Breast epithelium (tissue), 3 donors: ENCODE measurements at regions not wholly inside any gene's neighbourhood (a gene's known extent, or its start where the extent isn't known, plus 50 kb on each side); places are given as distances from the start of the nearest gene placed in this dataset.

ENCODE experiments used
- CTCF ChIP-seq, 3 donors: fragments of 450-650 bp; IDR thresholded peaks; one replicate each; pipeline ENCODE4 v1.5.1; 2016 to 2017; ENCODE audit warnings: antibody characterized with exemption in 3 of 3, mild to moderate bottlenecking in 3 of 3, moderate library complexity in 3 of 3
- POLR2A ChIP-seq: fragments of 450-650 bp; IDR thresholded peaks from one replicate; pipeline ENCODE4 v1.6.1; 2016; ENCODE audit warnings: antibody characterized with exemption, mild to moderate bottlenecking, moderate library complexity

GRCh38 chr5:165015547-165015946, 1510.1 kb downstream of the MAT2B start:
- TF ChIP-seq CTCF (IDR thresholded peaks at IDR 0.05) (no peak), POLR2A (no peak)
